Muscle layer of duodenum (tissue), 2 donors: ENCODE measurements at regions not wholly inside any gene's neighbourhood (a gene's known extent, or its start where the extent isn't known, plus 50 kb on each side); places are given as distances from the start of the nearest gene placed in this dataset.

Experiments used
- H3K27ac ChIP-seq: one replicate; pipeline ENCODE4 v1.7.0; 2013; ENCODE audit warnings: mild to moderate bottlenecking, low read length
- H3K27me3 ChIP-seq: one replicate; pipeline ENCODE4 v1.7.0; 2013; ENCODE audit warnings: low read depth, mild to moderate bottlenecking, control low read depth, low read length
- H3K36me3 ChIP-seq, 2 donors: one replicate each; pipeline ENCODE4 v1.7.0; 2013; ENCODE audit warnings: low read length in 2 of 2, control low read depth in 1 of 2, mild to moderate bottlenecking in 1 of 2; ENCODE audit not compliant: insufficient read depth in 2 of 2, control insufficient read depth in 1 of 2
- H3K4me1 ChIP-seq, 2 donors: one replicate each; pipeline ENCODE4 v1.7.0; 2013; ENCODE audit warnings: low read length in 2 of 2, mild to moderate bottlenecking in 2 of 2, control low read depth in 1 of 2, moderate library complexity in 1 of 2; ENCODE audit not compliant: insufficient read depth in 2 of 2, control insufficient read depth in 1 of 2
- H3K4me3 ChIP-seq, 2 donors: one replicate each; pipeline ENCODE4 v1.7.0; 2013; ENCODE audit warnings: low read length in 2 of 2, low read depth in 1 of 2, mild to moderate bottlenecking in 1 of 2
- H3K9me3 ChIP-seq, 2 donors: one replicate each; pipeline ENCODE4 v1.7.0; 2013; ENCODE audit warnings: low read length in 2 of 2, control low read depth in 1 of 2, mild to moderate bottlenecking in 1 of 2; ENCODE audit not compliant: control insufficient read depth in 1 of 2
- donor health status: healthy.

DNA sequence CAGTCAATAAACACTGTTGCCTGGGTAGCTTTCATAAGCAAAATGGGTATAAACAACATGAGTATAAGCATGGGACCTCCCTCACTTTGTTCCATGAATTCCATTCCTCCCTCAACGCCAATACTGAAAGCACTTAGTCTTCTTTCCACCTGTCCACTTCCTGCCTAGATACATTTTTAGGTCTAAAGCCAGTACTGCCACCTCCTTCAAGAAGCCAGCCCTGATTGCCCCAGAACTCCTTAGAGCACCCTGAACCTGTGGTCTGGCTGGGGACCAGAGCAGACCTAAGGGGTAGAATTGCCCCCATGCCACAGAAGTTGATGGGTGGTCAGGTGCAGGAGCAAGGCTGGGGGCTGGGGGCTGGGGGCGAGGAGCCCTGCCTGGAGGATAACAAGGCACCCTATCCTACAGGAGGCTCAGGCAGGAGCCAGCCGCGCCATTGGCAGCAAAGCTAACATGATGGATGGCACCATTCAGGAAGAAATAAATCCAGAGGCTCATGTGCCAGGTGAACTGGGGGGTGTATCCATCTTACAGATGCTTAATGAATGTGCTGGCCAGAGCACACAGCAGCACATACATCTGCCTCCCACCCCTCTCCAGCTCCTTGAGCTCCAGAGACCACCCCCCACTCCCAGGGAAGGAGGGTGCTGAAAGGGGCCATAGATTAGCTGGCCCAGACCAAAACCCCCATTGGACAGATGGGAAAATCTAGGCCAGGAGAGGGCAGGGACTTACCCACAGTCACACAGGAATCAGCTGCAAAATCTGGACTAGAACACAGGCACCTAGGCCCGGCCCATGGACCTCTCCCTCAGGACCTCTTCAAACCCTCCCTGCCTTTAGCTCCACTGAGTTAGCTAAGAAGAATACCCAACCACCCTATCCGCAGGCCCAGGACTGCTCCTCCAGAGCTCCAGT, 113.8 kb upstream of the LINGO1 start:
- peaks cover 5% of the 10 kb centered on the region for H3K27me3 ChIP-seq

GRCh38 chr15:77744398-77744797, 111.7 kb upstream of the LINGO1 start:
- H3K9me3 ChIP-seq, result no peaks in the 10 kb centered on the region
- H3K4me3 ChIP-seq, result no peak overlapping the region
- H3K27me3 ChIP-seq, result peaks cover 5% of the 10 kb centered on the region
- no peaks in the 10 kb centered on the region for H3K36me3 ChIP-seq
- H3K27ac ChIP-seq, result no peak overlapping the region
- no peaks in the 10 kb centered on the region for H3K4me1 ChIP-seq

More for the DNA sequence above, 113.8 kb upstream of the LINGO1 start:
- H3K9me3 ChIP-seq, result no peaks in the 10 kb centered on the region
- H3K36me3 ChIP-seq, result no peaks in the 10 kb centered on the region
- no peak overlapping the region for H3K4me3 ChIP-seq
- no peaks in the 10 kb centered on the region for H3K4me1 ChIP-seq
- H3K27ac ChIP-seq, result no peak overlapping the region

- H3K36me3 ChIP-seq, result no peaks in the 10 kb centered on the region
- no peak overlapping the region for H3K27ac ChIP-seq
- H3K4me3 ChIP-seq, result no peak overlapping the region
- peaks cover 5% of the 10 kb centered on the region for H3K27me3 ChIP-seq
- no peaks in the 10 kb centered on the region for H3K4me1 ChIP-seq
- no peaks in the 10 kb centered on the region for H3K9me3 ChIP-seq
Measured at GRCh38 chr15:77742570-77742969, 109.9 kb upstream of the LINGO1 start.

DNA sequence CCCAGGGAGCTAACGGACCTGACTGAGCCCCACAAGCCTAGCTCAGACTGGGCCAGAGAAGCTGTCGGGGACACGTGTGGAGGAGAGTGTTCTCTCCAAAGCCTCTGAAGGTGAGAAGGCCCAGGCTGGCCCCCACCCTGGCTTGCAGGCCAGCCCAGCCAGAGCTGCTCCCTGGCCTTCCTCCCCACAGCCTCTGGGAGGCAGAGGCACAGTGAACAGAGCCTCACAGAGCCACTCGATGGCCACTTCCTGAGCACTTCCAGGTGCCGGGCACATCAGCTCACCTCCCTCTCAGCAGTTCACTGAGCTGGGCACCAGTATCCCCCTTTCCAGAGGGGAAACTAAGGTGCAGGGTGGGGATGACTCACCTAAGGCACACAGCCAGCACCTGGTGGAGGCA, 109.4 kb upstream of the LINGO1 start:
- H3K27ac ChIP-seq, result no peak overlapping the region

GRCh38 chr15:77741106-77741505, 108.4 kb upstream of the LINGO1 start:
- H3K27me3 ChIP-seq, result peaks cover 5% of the 10 kb centered on the region
- no peaks in the 10 kb centered on the region for H3K4me1 ChIP-seq
- no peak overlapping the region for H3K27ac ChIP-seq
- H3K9me3 ChIP-seq, result no peaks in the 10 kb centered on the region
- H3K4me3 ChIP-seq, result no peak overlapping the region
- H3K36me3 ChIP-seq, result no peaks in the 10 kb centered on the region

More for the DNA sequence above, 109.4 kb upstream of the LINGO1 start:
- Histone ChIP-seq H3K36me3 (no peaks in the 10 kb centered on the region), H3K9me3 (no peaks in the 10 kb centered on the region), H3K4me3 (no peak overlapping the region), H3K27me3 (peaks cover 5% of the 10 kb centered on the region), H3K4me1 (no peaks in the 10 kb centered on the region)

- H3K27me3 ChIP-seq, result peaks cover 5% of the 10 kb centered on the region
Measured at GRCh38 chr15:77739591-77740378, 107.1 kb upstream of the LINGO1 start.

DNA sequence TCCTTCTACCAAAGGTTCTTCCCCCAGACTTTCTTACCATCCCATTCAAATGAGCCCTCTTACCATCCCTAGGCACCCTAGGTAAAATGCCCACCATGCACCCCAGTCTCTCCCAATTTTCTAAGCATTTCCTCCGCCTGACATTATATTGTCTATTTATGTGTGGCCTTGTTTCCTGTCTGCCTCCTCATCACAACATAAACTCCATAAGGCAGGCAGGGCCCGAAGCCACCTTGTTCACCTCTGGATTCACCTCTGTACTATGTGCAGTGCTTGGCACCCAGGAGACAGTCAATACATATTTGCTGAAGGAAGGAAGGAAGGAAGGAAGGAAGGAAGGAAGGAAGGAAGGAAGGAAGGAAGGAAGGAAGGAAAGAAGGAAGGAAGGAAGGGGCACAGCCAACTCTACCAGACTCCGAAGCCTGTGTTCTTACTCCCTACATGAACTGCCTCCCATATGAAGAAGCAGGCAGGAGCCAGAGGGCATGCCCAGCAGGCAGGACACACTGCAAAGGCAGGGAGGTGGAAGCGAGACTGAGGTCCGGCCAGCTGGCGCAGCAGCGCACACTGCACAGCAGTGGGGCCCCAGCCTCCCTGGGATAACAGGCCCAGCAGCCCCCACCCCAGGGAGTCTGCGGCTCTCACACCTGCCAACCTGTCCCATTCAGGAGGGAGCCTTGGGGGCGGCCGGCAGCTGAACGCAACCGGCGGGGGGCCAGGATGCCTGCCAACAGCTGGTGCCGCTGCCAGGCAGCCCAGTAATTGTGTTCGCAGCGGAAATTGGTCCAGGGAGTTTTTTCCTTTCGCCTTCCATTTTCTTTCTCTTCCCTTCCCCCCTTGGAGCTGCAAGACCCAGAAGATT, 106.0 kb upstream of the LINGO1 start:
- Histone ChIP-seq H3K27me3 (peaks cover 5% of the 10 kb centered on the region), H3K9me3 (no peaks in the 10 kb centered on the region), H3K4me1 (no peaks in the 10 kb centered on the region), H3K4me3 (no peak overlapping the region), H3K36me3 (no peaks in the 10 kb centered on the region), H3K27ac (no peak overlapping the region)

More at GRCh38 chr15:77739591-77740378, 107.1 kb upstream of the LINGO1 start:
- no peak overlapping the region for H3K4me3 ChIP-seq
- no peak overlapping the region for H3K27ac ChIP-seq
- no peaks in the 10 kb centered on the region for H3K4me1 ChIP-seq
- H3K36me3 ChIP-seq, result no peaks in the 10 kb centered on the region
- H3K9me3 ChIP-seq, result no peaks in the 10 kb centered on the region

DNA sequence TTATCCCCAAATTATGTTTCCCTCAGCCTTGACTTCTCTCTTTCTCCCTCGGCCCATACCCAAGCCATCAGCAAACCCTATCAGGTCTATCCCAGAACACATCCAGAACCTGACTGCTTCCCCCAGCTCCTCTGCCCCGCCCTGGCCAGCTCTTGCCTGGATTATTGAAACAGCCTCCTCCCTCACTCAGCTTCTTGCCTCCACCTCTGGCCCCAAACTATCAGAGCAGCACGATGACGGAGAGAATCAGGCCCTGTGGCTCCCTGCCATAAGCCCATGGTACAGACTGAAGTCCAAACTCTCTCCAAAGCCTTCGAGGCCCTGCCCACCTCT, 105.3 kb upstream of the LINGO1 start:
- H3K4me3 ChIP-seq, result no peak overlapping the region
- no peaks in the 10 kb centered on the region for H3K9me3 ChIP-seq
- H3K36me3 ChIP-seq, result no peaks in the 10 kb centered on the region
- no peaks in the 10 kb centered on the region for H3K4me1 ChIP-seq
- H3K27me3 ChIP-seq, result peaks cover 5% of the 10 kb centered on the region
- no peak overlapping the region for H3K27ac ChIP-seq

DNA sequence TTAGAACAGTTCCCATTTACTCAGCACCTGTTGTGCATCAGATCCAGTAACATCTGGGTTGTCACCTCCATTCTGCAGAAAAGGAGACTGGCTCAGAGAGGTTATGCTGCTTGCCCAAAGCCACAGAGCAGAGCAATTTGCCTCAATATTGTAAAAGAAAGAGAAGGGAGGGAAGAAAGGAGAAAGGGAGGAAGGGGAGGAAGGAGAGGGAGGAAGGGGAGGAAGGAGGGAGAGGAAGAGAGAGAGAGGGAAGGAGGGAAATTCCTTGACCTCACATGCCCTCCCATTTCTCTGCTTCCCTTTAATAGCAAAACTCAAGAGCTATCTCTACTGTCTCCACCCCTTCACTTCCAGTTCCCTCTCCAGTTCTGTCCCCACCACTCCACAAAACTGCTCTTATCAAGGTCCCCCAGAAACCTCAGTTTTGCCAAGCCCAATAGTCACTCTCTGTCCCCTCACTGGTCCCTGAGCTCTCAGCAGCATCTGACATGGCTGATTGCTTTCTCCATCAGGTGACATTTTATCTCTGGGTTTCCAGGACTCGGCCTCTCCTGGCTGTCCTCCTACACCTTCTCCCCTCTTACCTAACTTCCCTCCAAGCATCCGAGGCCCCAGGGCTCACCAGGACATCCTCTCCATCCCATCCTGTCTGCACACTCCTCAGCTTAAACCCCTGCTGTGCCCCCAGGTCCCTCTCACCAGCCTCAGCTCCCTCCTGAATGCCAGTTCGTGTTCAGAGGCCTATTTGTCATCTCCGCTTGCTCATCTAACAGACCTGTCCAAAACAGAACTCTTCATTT, 104.7 kb upstream of the LINGO1 start:
- Histone ChIP-seq H3K9me3 (no peaks in the 10 kb centered on the region), H3K4me1 (no peaks in the 10 kb centered on the region), H3K27me3 (peaks cover 3% of the 10 kb centered on the region), H3K36me3 (no peaks in the 10 kb centered on the region), H3K4me3 (no peak overlapping the region), H3K27ac (no peak overlapping the region)

GRCh38 chr15:77734306-77734705, 101.6 kb upstream of the LINGO1 start:
- H3K27me3 ChIP-seq, result no peaks in the 10 kb centered on the region
- H3K4me1 ChIP-seq, result no peaks in the 10 kb centered on the region
- H3K36me3 ChIP-seq, result no peaks in the 10 kb centered on the region
- H3K4me3 ChIP-seq, result no peak overlapping the region
- H3K9me3 ChIP-seq, result no peaks in the 10 kb centered on the region
- no peak overlapping the region for H3K27ac ChIP-seq
